Neuronal stem cell (in vitro differentiated cells): ENCODE measurements at regions not wholly inside any gene's neighbourhood (a gene's known extent, or its start where the extent isn't known, plus 50 kb on each side); places are given as distances from the start of the nearest gene placed in this dataset.

Experiments
- DNase-seq: peaks from one replicate; pipeline ENCODE4 v3.0.0-alpha.2; 2013; ENCODE audit warnings: low spot score
- H2AFZ ChIP-seq: one replicate; pipeline ENCODE4 v1.6.1; 2013; ENCODE audit warnings: mild to moderate bottlenecking, low read length, inconsistent platforms
- H2AK5ac ChIP-seq: 2 replicates; pipeline ENCODE4 v1.6.1; 2013; ENCODE audit warnings: low read depth, mild to moderate bottlenecking, inconsistent platforms, low read length, moderate library complexity, mixed read lengths
- H2BK120ac ChIP-seq: 2 replicates; pipeline ENCODE4 v1.6.1; 2013; ENCODE audit warnings: low read depth, mild to moderate bottlenecking, inconsistent platforms, low read length, moderate library complexity, mixed read lengths
- H2BK12ac ChIP-seq: one replicate; pipeline ENCODE4 v1.6.1; 2013; ENCODE audit warnings: low read length, inconsistent platforms
- H2BK15ac ChIP-seq: 2 replicates; pipeline ENCODE4 v1.6.1; 2013; ENCODE audit warnings: mild to moderate bottlenecking, low read length, inconsistent platforms, mixed read lengths
- H2BK5ac ChIP-seq: one replicate; pipeline ENCODE4 v1.6.1; 2013; ENCODE audit warnings: inconsistent platforms, mild to moderate bottlenecking, low read length, moderate library complexity
- H3K14ac ChIP-seq: one replicate; pipeline ENCODE4 v1.6.1; 2013; ENCODE audit warnings: low read length, inconsistent platforms
- H3K18ac ChIP-seq: 2 replicates; pipeline ENCODE4 v1.6.1; 2013; ENCODE audit warnings: low read length, inconsistent platforms
- H3K23ac ChIP-seq: 2 replicates; pipeline ENCODE4 v1.6.1; 2013; ENCODE audit warnings: low read depth, mild to moderate bottlenecking, mixed read lengths, low read length, inconsistent platforms; ENCODE audit not compliant: poor library complexity
- H3K27ac ChIP-seq: replicated peaks from 3 replicates; pipeline ENCODE4 v1.5.1; 2013; ENCODE audit warnings: low read length, inconsistent platforms
- H3K27me3 ChIP-seq, 3 experiments: 2 replicates each; pipeline ENCODE4 v1.6.1; 2013; ENCODE audit warnings: low read length in 3 of 3, mild to moderate bottlenecking in 2 of 3, inconsistent platforms in 1 of 3, low read depth in 1 of 3, mixed read lengths in 1 of 3, moderate library complexity in 1 of 3; ENCODE audit not compliant: control insufficient read depth in 3 of 3, insufficient read depth in 3 of 3
- H3K36me3 ChIP-seq, 2 donors: replicated peaks in 1 of 2; 2 replicates each; pipeline ENCODE4 v1.6.1; 2013; ENCODE audit warnings: low read length in 2 of 2; ENCODE audit not compliant: control insufficient read depth in 2 of 2, insufficient read depth in 2 of 2
- H3K4ac ChIP-seq: 2 replicates; pipeline ENCODE4 v1.6.1; 2013; ENCODE audit warnings: inconsistent platforms, mild to moderate bottlenecking, low read length, moderate library complexity
- H3K4me1 ChIP-seq, 2 donors: 1 replicate in 1 of 2; 2 replicates in 1 of 2; pipeline ENCODE4 v1.6.1; 2013; ENCODE audit warnings: low read length in 2 of 2, low read depth in 1 of 2; ENCODE audit not compliant: control insufficient read depth in 2 of 2, insufficient read depth in 1 of 2
- H3K4me2 ChIP-seq: one replicate; pipeline ENCODE4 v1.6.1; 2013; ENCODE audit warnings: mild to moderate bottlenecking, low read length, inconsistent platforms; ENCODE audit not compliant: insufficient read depth, poor library complexity, severe bottlenecking
- H3K4me3 ChIP-seq, 2 donors: 2 replicates each; pipeline ENCODE4 v1.5.1; 2013; ENCODE audit warnings: low read length in 2 of 2, mild to moderate bottlenecking in 2 of 2, inconsistent platforms in 1 of 2, moderate library complexity in 1 of 2
- H3K79me1 ChIP-seq: one replicate; pipeline ENCODE4 v1.6.1; 2013; ENCODE audit warnings: low read depth, mild to moderate bottlenecking, inconsistent platforms, low read length, moderate library complexity
- H3K9ac ChIP-seq: one replicate; pipeline ENCODE4 v1.6.1; 2013; ENCODE audit warnings: mild to moderate bottlenecking, low read depth, low read length, inconsistent platforms; ENCODE audit not compliant: poor library complexity
- H3K9me3 ChIP-seq, 2 donors: replicated peaks in 1 of 2; 2 replicates each; pipeline versions ENCODE3 to v1.6.1; 2013; ENCODE audit warnings: low read length in 2 of 2, mild to moderate bottlenecking in 2 of 2, inconsistent platforms in 1 of 2, low read depth in 1 of 2, mixed read lengths in 1 of 2, moderate library complexity in 1 of 2; ENCODE audit not compliant: control insufficient read depth in 2 of 2, insufficient read depth in 1 of 2
- H4K8ac ChIP-seq: one replicate; pipeline ENCODE4 v1.6.1; 2013; ENCODE audit warnings: low read depth, mild to moderate bottlenecking, inconsistent platforms, low read length, moderate library complexity
- H4K91ac ChIP-seq: one replicate; pipeline ENCODE4 v1.6.1; 2013; ENCODE audit warnings: low read length, low read depth, mild to moderate bottlenecking, inconsistent platforms; ENCODE audit not compliant: poor library complexity
- WGBS, 2 donors: extraction: QIAGEN DNeasy Blood & Tissue Kit; methylation state at CpG; one replicate each; pipeline ENCODE4 v1.1.7; 2013; ENCODE audit warnings: missing lambda C conversion rate in 2 of 2, mixed read lengths in 1 of 2; ENCODE audit not compliant: insufficient read length in 2 of 2, insufficient replicate concordance in 1 of 2; ENCODE audit errors: extremely low coverage in 2 of 2; 5-methylcytosine and 5-hydroxymethylcytosine counted together

- Histone ChIP-seq H3K27ac (no peak overlapping the region), H3K4ac (no peak overlapping the region), H2BK120ac (no peak overlapping the region), H3K36me3 (no peaks in the 10 kb centered on the region), H3K23ac (no peak overlapping the region), H3K9me3 (no peaks in the 10 kb centered on the region), H3K27me3 (no peaks in the 10 kb centered on the region), H3K79me1 (no peaks in the 10 kb centered on the region), H3K4me3 (no peak overlapping the region), H2BK15ac (no peak overlapping the region), H3K9ac (no peak overlapping the region), H3K4me1 (no peaks in the 10 kb centered on the region), H4K91ac (no peak overlapping the region), H3K14ac (no peak overlapping the region), H2AFZ (no peak overlapping the region), H4K8ac (no peak overlapping the region), H2BK5ac (no peak overlapping the region), H3K4me2 (no peak overlapping the region), H3K18ac (no peak overlapping the region), H2BK12ac (no peak overlapping the region), H2AK5ac (no peak overlapping the region)
- no CpG with 5 or more reads among the region's 1 CpG for WGBS, 2 donors
- no peak for DNase-seq
These were observed 368.7 kb upstream of the FAM241A start for GRCh38 chr4:111776561-111776960.

GRCh38 chr4:111778543-111778942 lies 366.7 kb upstream of the FAM241A start:
- Histone ChIP-seq H3K4me1 (no peaks in the 10 kb centered on the region), H3K4ac (no peak overlapping the region), H3K4me2 (no peak overlapping the region), H3K23ac (no peak overlapping the region), H2BK12ac (no peak overlapping the region), H2AFZ (peak overlapping the region; percentile 15), H3K36me3 (no peaks in the 10 kb centered on the region), H3K27ac (no peak overlapping the region), H2BK120ac (no peak overlapping the region), H3K14ac (no peak overlapping the region), H3K79me1 (no peaks in the 10 kb centered on the region), H3K9ac (no peak overlapping the region), H2AK5ac (no peak overlapping the region), H2BK5ac (no peak overlapping the region), H3K9me3 (no peaks in the 10 kb centered on the region), H4K8ac (no peak overlapping the region), H4K91ac (no peak overlapping the region), H3K27me3 (no peaks in the 10 kb centered on the region), H2BK15ac (no peak overlapping the region), H3K4me3 (no peak overlapping the region), H3K18ac (no peak overlapping the region)
- no peak for DNase-seq
- WGBS, 2 donors: no CpG with 5 or more reads among the region's 1 CpG

GRCh38 chr4:111780965-111781364 lies 364.3 kb upstream of the FAM241A start:
- no peak overlapping the region for H3K4ac ChIP-seq
- H4K8ac ChIP-seq: no peak overlapping the region
- no peaks in the 10 kb centered on the region for H3K4me1 ChIP-seq
- no peak overlapping the region for H4K91ac ChIP-seq
- no peak overlapping the region for H2BK5ac ChIP-seq
- no peak overlapping the region for H3K9ac ChIP-seq
- no peaks in the 10 kb centered on the region for H3K27me3 ChIP-seq
- H3K36me3 ChIP-seq: no peaks in the 10 kb centered on the region
- no peak overlapping the region for H2BK15ac ChIP-seq
- no CpG with 5 or more reads among the region's 2 CpGs for WGBS, 2 donors
- H3K79me1 ChIP-seq: no peaks in the 10 kb centered on the region
- H2AFZ ChIP-seq: no peak overlapping the region
- H3K23ac ChIP-seq: no peak overlapping the region
- no peak for DNase-seq
- H3K18ac ChIP-seq: no peak overlapping the region
- no peaks in the 10 kb centered on the region for H3K9me3 ChIP-seq
- no peak overlapping the region for H2BK12ac ChIP-seq
- no peak overlapping the region for H2AK5ac ChIP-seq
- no peak overlapping the region for H3K4me2 ChIP-seq
- no peak overlapping the region for H3K4me3 ChIP-seq
- H3K27ac ChIP-seq: no peak overlapping the region
- no peak overlapping the region for H2BK120ac ChIP-seq
- H3K14ac ChIP-seq: no peak overlapping the region

- no peaks in the 10 kb centered on the region for H3K4me1 ChIP-seq
- H3K4ac ChIP-seq: no peak overlapping the region
- no peak overlapping the region for H2BK15ac ChIP-seq
- H2AK5ac ChIP-seq: no peak overlapping the region
- H3K14ac ChIP-seq: no peak overlapping the region
- H3K18ac ChIP-seq: no peak overlapping the region
- H2BK120ac ChIP-seq: no peak overlapping the region
- H3K23ac ChIP-seq: no peak overlapping the region
- no peak overlapping the region for H3K27ac ChIP-seq
- H4K8ac ChIP-seq: no peak overlapping the region
- no peak for DNase-seq
- WGBS, 2 donors: no CpG with 5 or more reads among the region's 5 CpGs
- H3K9me3 ChIP-seq: no peaks in the 10 kb centered on the region
- no peaks in the 10 kb centered on the region for H3K36me3 ChIP-seq
- no peak overlapping the region for H4K91ac ChIP-seq
- no peak overlapping the region for H3K4me3 ChIP-seq
- H3K4me2 ChIP-seq: no peak overlapping the region
- H2AFZ ChIP-seq: no peak overlapping the region
- H2BK5ac ChIP-seq: no peak overlapping the region
- no peaks in the 10 kb centered on the region for H3K27me3 ChIP-seq
- H3K9ac ChIP-seq: no peak overlapping the region
- no peaks in the 10 kb centered on the region for H3K79me1 ChIP-seq
- no peak overlapping the region for H2BK12ac ChIP-seq
These were observed 363.6 kb upstream of the FAM241A start for GRCh38 chr4:111781611-111782010.
